A549 (cell line): ENCODE measurements at regions not wholly inside any gene's neighbourhood (a gene's known extent, or its start where the extent isn't known, plus 50 kb on each side); places are given as distances from the start of the nearest gene placed in this dataset.

ENCODE experiments used
- CEBPB ChIP-seq, 2 experiments: fragments of >200 bp in 1 of 2; sonication (Bioruptor Twin) in 1 of 2; formaldehyde crosslinking in 1 of 2; IDR thresholded peaks; 2 replicates each; pipeline ENCODE4 v1.6.1; 2012 to 2016
- CHD2 ChIP-seq: fragments of 150-350 bp; IDR thresholded peaks from 2 replicates; pipeline ENCODE4 v1.6.1; 2014; ENCODE audit warnings: low read length; ENCODE audit not compliant: partially characterized antibody
- CHD4 ChIP-seq: fragments of 200-600 bp; sonication (generic); IDR thresholded peaks from 2 replicates; pipeline ENCODE4 v1.6.1; 2016; ENCODE audit warnings: antibody characterized with exemption, mild to moderate bottlenecking, borderline replicate concordance
- CTCF ChIP-seq: fragments of >200 bp; sonication (Bioruptor Twin); formaldehyde crosslinking; IDR thresholded peaks from 3 replicates; pipeline ENCODE4 v1.5.1; 2016
- NFE2L2 ChIP-seq: fragments of 150-350 bp; conservative IDR thresholded peaks from 2 replicates; pipeline ENCODE4 v1.6.1; 2014; ENCODE audit warnings: low read length
- POLR2A ChIP-seq: IDR thresholded peaks from 2 replicates; pipeline ENCODE4 v1.6.1; 2012; ENCODE audit warnings: mild to moderate bottlenecking, low read length
- SREBF2 ChIP-seq: fragments of 450-650 bp; IDR thresholded peaks from 2 replicates; pipeline ENCODE4 v1.6.1; 2014; ENCODE audit warnings: mild to moderate bottlenecking, moderate library complexity

GRCh38 chrX:118179718-118180117 is 63.1 kb upstream of the KLHL13 start:
- TF ChIP-seq SREBF2 (no peak), NFE2L2 (no peak), CEBPB (IDR thresholded peaks at IDR 0.05) (no peak), CTCF (no peak), CHD4 (no peak), POLR2A (no peak), CHD2 (no peak)
